ENCODE measurements at regions not wholly inside any gene's neighbourhood (a gene's known extent, or its start where the extent isn't known, plus 50 kb on each side); places are given as distances from the start of the nearest gene placed in this dataset.
"Not testable (repeated sequence)": the region's sequence is repeated elsewhere in the genome, so short reads cannot be mapped to it uniquely, and the experiment has no call there.

DNA sequence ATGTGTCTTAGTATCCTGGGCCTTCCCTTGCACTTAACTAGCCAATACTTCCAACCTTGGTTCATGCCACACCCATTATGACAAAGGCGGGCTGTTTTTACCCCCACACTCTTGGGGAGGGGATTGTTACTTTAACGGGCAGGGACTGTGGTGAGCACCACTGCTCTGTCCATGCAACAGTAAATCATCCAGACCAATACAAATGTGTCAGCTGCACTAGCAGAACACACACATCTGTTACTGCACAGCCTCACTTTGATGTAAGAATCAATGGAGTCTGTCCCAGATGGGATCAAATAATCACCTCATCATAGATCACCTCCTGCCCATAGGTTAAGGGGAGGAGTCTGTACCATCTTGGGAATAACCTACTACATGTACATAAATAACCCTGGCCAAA, 58.1 kb downstream of the NPAP1 start:
- DNase-seq, result no peak

DNA sequence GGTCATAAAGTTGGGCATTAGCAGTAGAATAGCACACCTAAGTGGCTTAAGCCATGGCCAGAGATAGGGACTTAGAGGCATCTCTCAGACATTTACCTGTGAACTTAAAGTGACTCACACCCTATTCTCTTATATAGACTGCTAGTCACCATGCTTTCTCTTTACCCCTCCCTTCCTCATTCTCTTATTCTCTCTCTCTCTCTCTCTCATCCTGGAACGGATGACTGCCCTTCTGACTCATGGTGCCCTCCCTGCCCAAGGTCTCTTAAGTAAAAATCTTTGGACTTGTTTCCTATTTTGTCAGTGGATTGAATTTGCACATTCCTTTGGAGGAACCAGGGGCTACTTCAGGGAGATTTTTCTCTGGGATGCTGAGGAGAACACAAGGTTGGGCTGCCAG, 58.8 kb downstream of the NPAP1 start:
- DNase-seq, result no peak

DNA sequence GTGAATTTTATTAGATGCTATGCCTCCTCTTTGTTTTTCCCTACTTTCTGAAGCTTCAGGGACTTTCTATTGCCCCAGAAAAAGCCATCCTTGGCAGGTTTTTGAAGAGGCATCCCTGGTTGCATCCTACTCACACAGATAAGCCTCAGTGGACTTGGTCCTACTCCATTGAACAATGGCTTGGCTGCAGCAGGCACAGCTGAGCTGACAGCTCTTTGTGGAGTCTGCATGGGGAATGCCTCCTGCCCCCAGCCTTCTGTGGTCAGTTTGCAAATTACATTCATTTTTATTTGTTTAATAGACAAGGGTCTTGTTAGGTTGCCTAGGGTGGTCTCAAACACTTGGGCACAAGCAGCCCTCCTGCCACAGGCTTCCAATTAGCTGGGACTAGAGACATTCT, 69.7 kb downstream of the NPAP1 start:
- DNase-seq, result no peak

DNA sequence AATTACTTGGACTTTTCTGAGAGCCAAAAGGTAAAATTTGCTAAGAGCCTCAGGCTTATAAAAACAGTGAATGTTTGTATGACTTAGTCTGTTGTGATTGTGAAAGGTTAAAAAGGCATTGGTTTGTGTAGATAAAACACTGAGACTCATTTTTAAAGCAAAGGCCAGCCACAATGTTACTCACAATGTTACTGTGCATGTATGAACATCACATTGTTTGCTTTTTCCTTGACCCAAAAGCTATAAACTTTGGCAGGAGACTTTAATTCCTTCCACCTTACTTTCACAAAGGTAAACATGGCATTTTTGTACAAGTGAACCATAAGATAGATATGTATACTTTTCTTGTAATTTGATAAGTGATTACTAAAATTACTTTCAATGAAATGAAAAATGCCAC, 70.5 kb downstream of the NPAP1 start:
- no peak for DNase-seq

DNA sequence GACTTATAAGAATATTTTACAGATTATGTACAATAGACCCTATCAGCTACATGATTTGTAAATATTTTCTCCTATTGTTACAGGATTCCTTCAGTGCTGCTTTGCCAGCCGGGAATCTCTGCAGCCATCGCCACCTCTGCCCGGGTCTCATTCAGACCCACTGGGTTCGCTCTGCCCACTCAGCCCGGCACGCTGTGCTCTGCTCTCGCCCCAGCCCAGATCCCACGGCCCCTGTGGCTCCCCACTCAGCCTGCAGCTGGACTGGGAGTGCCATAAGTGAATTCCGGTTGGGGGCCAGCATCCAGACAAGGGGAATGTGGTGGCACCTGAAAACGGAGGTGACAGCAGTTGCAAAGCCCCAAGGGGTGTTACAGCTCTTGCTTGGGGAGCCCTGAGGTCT, 71.8 kb downstream of the NPAP1 start:
- no peak for DNase-seq

DNA sequence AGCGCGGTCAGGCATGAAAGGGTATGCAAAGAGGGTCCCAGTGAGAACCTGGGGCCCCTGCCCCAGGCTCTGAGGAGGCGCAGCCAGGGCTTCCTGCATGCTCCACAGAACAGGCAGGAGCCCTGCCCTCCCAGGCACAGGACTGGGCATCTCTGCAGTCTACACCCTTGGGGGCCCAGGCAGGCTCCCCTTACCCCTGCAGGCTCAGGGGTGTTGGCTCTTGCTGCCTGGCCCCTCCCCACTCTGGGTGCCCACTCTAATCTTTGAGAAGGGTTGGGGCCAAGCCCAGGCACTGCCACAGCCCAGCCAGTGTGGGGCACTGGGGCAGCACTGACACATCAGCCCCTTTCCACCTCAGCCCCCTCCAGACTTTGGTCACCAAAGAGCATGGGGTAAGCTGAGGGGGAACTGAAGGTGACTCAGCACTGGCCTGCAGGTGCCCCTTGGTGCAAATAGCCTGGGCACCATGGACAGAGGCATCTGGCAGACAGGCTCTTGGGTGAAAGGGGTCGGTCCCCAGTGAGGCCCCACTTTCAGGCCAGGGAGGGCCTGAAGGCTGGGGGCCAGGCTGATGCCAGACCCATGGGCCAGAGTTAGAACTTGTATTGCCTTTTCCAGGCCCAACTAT, 73.4 kb downstream of the NPAP1 start:
- no peak for DNase-seq

DNA sequence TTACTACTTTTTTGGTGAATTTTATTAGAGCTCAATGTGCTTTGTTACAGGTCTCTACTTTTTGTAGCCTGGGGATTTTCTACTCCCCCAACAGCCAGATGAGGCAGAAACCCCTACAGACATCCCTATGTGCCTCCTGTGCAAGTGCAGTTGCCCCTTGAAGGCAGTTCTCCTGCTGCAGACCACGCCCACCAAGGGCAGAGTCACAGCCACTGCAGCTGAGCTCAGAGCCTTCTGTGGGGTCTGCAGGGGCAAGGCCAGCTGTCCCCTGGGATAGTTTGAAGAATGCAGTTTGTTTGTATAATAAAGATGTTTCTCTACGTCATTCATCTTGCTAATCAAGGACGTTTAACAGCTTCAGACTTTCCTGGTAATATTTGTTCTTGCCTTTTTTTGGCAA, 76.8 kb downstream of the NPAP1 start:
- no peak for DNase-seq

DNA sequence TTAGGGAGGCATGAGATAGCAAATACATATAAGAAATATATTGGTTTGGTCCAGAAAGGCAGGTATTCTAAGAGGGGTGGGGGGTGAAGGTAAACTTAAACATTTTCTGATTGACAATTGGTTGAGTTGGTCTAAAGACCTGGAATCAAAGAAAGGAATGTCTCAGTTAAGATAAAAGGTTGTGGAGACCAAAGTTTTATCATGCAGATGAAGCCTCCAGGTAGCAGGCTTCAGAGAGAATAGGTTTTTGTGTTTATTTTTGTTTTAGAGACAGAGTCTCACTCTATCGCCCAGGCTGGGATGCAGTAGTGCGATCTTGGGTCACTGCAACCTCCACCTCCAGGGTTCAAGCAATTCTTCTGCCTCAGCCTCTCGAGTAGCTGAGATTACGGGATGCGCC, 80.5 kb downstream of the NPAP1 start:
- no peak for DNase-seq

DNA sequence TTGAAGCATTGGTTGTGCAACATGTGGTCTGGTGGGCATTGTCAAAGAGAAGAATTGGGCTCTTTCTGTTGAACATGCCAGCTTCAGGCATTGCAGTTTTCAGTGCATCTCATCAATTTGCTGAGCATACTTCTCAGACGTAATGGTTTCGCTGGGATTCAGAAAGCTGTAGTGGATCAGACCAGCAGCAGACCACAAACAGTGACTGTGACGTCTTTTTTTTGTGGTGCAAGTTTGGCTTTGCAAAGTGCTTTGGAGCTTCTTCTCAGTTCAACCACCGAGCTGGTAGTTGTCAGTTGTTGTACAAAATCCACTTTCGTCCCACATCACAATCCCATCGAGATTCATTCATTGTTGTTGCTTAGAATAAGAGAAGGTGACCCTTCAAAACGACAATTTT, 84.5 kb downstream of the NPAP1 start:
- DNase-seq, result no peak

DNA sequence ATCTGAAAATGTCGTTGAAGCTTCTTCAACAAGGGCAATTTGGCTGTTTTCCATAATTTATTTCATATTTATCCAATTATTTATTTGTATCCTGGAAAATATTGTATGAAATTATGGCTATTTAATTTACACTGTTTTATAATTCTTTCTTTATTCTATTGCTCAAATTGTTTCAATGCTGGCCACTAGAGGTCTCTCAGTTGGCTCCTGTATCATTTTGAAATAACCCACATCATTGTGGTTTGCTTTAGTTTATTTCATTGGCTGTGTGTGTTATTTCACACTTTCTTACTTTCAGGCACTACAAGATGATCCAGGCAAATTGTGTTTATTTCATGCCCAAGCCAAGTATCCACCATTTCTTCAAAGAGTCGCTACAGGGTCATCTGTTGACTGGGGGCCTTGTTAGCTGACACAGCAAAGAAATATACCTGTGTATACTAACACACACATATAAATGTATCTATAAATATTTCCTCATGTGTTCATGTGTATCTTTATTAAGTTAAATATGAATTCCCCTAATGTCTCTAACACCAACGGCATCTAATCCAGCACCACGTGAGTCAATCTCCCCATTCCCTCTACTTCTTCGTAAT, 86.2 kb downstream of the NPAP1 start:
- peak; percentile 2 for DNase-seq

DNA sequence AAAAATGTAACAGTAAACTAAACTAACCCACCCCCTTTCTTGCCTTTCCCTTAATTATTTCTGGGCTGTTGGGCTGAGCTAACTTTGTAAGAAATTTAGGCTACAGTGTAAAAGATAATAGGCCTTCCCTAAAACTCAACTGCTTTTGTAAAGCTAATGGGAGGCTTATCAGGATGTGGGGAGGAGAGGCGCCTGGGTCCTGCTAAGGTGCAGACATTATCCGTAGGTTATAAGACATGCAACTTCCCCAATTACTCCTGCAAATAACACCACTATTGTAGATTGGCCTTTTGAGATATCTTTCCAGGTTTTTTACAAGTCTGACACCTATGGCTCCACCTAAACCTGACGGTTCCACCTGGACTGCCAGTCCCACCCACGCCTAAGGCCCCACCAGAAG, 88.3 kb downstream of the NPAP1 start:
- no peak for DNase-seq

DNA sequence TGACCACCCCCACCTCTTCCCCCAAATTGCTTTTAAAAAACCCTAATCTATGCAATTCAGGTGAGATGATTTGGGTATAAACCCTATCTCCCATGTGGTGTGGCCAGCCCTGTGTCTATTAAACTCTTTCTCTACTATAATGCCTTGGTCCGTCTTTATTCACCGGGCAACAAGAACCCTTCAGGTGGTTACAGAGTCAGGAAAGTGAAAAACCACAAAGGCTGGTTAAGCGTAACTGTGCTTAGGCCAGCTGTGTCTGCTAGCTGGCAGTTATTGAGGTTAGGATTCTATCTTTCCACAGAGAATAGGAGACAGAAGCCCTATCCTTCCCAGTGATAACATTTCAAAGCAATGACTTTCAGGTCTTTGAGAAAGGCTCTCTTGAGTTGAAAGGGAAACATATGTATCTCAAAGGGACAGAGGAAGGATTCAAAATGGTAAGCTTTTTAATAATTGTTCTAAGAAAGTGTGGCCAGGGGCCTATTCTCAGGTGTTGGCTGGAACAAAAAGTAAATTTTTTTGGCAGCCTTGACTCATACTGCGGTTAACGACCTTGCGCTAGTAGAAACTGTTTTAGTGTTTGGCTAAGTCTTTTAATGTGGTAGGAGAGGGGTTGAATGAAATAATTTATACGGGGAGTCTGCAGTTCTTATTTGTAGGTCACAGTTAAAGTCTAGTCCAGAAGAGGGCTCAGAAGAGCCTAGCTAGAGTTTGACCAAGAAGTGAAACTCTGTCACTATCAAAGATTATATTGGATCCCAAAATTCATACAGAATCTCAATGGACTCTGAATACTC, 89.0 kb downstream of the NPAP1 start:
- DNase-seq, result no peak

DNA sequence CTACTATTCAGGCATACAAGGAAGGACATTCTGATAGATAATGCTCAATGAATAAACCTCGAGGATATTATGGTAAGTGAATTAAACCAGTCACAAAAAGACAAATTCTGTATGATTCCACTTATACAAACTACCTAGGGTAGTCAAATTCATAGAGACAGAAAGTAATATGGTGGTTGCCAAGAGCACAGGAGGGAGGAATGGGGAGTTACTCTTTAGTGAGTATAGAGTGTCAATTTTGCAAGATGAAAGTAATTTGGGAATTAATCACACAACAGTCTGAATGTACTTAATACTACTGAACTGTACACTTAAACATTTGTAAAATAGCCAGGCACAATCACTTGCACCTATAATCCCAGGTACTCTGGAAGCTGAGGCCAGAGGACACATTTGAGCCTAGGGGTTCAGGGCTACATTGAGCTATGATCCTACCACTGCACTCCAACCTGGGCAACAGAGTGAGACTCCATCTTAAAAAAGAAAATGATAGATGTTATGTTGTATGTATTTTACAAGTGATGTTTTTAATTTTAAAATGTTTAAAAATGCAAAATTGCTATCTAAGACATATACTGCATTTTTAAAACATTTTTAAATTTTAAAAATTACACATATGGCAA, 91.0 kb downstream of the NPAP1 start:
- no peak for DNase-seq

DNA sequence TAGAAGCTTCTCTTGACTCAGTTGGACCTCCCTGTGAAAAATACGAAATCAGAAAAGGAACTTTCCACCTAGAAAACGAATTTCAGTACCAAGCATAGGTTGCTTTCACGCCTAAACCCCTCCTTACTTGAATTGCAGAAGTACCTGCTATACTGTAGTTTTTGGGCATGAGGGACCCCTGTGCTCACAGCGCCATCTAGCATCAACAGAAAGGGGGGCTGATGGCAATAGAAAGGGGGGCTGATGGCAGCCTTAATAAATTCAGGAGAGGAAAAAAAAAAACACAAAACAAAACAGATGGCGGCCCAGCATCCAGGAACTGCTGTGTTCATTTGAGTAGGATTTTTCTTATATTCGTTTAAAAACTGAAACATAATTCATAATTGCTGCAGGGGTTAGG, 96.7 kb downstream of the NPAP1 start:
- no peak for DNase-seq

DNA sequence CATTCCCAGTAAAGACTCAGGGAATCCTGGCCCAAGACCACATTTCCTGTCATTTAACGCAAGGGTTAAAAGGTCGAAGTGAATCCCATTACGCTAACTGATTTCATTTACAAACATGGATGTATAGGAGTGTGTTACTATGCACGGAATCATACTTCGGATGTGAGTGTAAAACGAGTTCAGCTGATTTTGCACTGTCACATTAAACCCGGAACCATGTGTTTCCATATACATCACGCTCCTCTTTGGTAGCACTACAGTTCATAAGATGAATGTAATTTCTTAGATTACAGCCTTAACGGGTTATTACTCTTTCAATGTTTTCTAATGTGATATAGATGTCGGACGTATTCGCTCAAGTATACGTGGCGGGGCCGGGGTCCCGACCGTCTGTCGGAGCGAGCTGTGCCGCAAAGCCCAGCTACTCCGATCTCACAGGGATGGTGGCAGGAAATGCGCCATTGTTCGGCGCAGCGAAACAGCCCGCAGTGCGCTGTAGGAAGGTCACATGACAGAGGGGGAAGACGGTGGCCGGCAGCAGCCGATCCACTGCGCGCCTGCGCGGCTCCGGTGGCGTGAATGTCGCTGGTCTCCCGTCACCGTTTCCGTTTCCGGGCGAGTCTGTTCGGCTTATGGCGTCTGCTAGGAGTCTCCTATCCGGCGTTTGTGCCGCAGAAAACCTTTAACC, 97.3 kb downstream of the NPAP1 start:
- DNase-seq, result peak; percentile 86

DNA sequence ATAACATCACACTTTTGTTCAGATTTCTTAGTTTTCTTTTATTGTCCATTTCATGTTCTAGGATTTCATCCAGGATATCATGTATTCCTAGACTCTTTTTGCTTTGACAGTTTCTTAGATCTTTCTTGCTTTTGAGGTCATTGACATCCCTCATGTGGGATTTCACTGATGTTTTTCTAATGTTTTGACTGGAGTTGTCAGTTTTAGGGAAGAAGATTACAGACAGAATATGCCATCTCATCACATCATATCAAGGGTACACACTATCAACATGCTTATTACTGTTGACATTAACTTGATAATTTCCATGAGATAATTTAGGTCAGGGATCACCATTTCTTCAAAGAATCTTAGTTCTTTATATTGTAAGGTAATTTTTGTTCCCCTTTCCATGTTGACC, 101.7 kb downstream of the NPAP1 start:
- DNase-seq, result no peak

DNA sequence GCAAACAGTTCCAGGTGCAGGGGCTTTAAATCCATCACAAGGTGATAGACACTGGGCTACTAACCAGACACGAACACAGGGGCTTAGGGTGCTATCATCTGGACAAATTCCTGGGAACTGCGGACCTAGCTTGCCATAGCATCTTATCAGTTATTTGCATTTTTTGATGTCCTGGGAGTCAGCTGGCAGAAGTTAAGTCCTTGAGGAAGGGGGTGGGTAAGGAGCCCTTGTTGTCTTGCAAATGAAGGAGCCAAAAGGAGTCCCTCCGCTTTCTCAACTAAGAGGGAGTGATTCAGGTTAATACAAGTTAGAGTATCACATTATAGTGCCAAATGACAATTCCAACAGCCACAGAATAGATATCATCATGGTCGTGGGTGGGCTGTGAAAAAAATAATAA, 108.9 kb downstream of the NPAP1 start:
- no peak for DNase-seq

DNA sequence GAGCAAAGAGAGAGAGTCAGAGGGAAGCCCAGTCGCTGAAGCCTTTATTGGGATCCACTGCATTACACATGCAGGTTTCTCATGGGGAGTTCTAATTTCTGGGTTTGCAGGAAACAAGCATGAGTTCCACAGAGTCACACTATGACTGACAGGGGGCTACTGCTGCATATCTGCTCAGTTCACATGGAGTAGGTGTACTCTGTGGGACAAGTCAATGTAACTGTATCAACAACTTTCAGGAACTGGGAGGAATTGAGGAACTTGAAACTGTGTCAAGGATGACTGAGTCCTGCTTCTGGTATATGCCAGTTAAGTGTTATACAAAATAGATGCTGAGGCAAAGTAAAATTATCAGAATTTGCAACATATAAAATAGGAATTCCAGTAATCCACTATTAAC, 110.8 kb downstream of the NPAP1 start:
- no peak for DNase-seq

DNA sequence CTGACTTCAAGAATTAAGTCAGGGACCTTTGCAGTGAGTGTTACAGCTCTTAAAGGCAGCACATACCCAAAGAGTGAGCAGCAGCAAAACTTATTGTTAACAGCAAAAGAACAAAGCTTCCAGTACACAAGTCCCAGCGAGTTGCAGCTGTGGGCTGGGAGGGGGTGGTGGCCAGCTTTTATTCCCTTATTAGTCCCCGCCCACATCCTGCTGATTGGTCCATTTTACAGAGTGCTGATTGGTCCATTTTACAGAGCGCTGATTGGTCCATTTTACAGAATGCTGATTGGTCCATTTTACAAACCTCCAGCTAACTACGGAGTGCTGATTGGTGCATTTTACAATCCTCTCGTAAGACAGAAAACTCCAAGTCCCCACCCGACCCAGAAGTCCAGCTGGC, 127.0 kb downstream of the NPAP1 start:
- not testable (repeated sequence) for DNase-seq

DNA sequence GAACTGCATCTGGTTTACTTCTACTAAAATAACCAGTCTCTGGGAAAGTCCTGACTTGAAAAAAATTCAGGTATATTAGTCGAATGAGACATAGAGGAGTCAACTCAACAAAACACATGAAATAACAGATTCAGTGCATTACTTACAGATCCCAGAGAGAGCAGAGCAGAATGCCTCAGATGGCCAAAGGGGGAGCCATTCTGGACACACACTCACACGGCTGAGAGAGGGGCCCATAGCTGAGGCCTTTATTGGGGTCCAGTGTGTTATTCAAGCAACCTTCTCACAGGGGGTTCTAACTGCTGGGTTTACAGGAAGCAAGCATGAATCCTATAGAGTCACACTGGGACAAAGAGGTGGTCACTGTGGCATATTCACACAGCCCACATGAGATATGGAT, 135.1 kb upstream of the SNRPN start:
- DNase-seq, result no peak

DNA sequence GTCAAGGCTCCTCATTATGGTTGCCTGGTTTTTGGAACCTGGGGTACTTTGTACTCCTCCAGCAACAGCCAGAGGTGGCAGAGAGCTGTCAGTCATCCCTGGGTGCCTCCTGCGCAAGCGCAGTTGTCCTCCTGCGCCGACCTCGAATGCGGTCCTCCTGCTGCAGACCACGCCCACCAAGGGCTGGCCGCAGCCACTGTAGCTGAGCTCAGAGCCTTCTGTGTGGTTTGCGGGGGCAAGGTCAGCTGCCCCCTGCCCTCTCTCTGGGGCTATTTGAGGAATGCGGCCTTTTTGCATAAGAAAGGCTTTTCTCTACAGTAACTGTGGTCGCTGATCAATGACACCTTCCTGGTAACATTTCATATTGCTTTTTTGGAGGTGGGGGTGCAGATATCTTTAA, 131.3 kb upstream of the SNRPN start:
- peak; percentile 4 for DNase-seq

DNA sequence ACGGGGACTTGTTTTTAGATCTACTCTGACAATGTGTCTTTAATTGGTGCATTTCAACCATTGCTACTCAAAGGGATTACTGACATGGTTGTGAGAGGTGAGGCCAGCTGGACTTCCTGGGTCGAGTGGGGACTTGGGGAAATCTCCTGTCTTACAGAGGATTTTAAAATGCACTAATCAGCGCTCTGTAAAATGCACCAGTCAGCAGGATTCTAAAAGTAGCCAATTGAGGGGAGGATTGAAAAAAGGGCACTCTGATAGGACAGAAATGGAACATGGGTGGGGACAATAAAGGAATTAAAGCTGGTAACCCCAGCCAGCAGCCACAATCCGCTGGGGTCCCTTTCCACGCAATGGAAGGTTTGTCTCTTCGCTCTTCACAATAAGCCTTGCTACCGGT, 122.5 kb upstream of the SNRPN start:
- DNase-seq, result no peak

DNA sequence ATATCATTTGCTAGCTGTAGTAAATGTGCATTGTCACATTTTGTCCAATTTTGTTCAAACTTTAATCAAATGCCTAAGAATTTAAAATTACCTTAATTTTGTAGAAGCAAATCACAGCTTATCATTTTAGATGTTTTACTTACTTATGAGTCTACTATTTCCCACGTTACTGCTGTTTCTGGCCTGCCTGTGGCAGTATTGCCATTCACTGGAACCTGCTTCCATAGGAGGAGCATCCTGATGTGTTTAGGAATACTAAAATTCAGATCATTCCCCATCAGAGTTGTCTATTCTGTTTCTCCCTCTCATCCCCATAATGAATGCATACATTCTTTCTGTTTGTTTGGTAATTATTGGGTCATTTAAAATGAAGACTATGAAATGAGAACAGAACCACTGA, 119.5 kb upstream of the SNRPN start:
- DNase-seq, result no peak
